Right atrium auricular region (tissue), 2 donors: ENCODE measurements at regions not wholly inside any gene's neighbourhood (a gene's known extent, or its start where the extent isn't known, plus 50 kb on each side); places are given as distances from the start of the nearest gene placed in this dataset.
A peak's percentile ranks its signal among the peaks of the same experiment; 100 is the strongest.

ENCODE experiments used
- DNase-seq: peaks from one replicate; pipeline ENCODE4 v3.0.0-alpha.2; 2019; ENCODE audit warnings: low spot score
- H3K27ac ChIP-seq, 2 donors: fragments of 200-600 bp; sonication (generic); 1 replicate in 1 of 2; 2 replicates in 1 of 2; pipeline ENCODE4 v1.5.1; 2016 to 2019
- H3K27me3 ChIP-seq, 2 donors: fragments of 200-600 bp; sonication (generic); one replicate each; pipeline versions ENCODE4 v1.5.1 to v1.6.0; 2017 to 2019
- H3K36me3 ChIP-seq: fragments of 200-600 bp; sonication (generic); one replicate; pipeline ENCODE4 v1.5.1; 2016
- H3K4me1 ChIP-seq, 2 donors: fragments of 200-600 bp; sonication (generic); one replicate each; pipeline versions ENCODE4 v1.5.1 to v1.6.0; 2017 to 2019
- H3K4me3 ChIP-seq, 2 donors: fragments of 200-600 bp; sonication (generic); 1 replicate in 1 of 2; 2 replicates in 1 of 2; pipeline ENCODE4 v1.5.1; 2017 to 2019; ENCODE audit warnings: mild to moderate bottlenecking in 1 of 2, moderate library complexity in 1 of 2
- H3K9me3 ChIP-seq, 2 donors: fragments of 200-600 bp; sonication (generic); one replicate each; pipeline ENCODE4 v1.5.1; 2019
- CTCF ChIP-seq, 2 donors: fragments of 200-600 bp; sonication (generic); IDR thresholded peaks; one replicate each; pipeline ENCODE4 v1.5.1; 2019; ENCODE audit warnings: antibody characterized with exemption in 2 of 2

- Histone ChIP-seq H3K27me3 (no peaks in the 10 kb centered on the region), H3K36me3 (no peaks in the 10 kb centered on the region), H3K9me3 (no peaks in the 10 kb centered on the region), H3K27ac (peak overlapping the region; percentile 46 to 58), H3K4me3 (no peak overlapping the region), H3K4me1 (peaks cover 0 to 18% of the 10 kb centered on the region in 2 donors)
- no peak for TF ChIP-seq CTCF (IDR thresholded peaks at IDR 0.05)
- no peak for DNase-seq
Observed at GRCh38 chr1:101162736-101163735, 73.8 kb upstream of the S1PR1 start.

GRCh38 chr1:101162300-101162699 is 74.5 kb upstream of the S1PR1 start:
- DNase-seq = no peak
- H3K27ac ChIP-seq = peak overlapping the region; percentile 46 to 58
- no peaks in the 10 kb centered on the region for H3K27me3 ChIP-seq
- TF ChIP-seq CTCF (IDR thresholded peaks at IDR 0.05) = no peak
- H3K4me1 ChIP-seq = peaks cover 0 to 18% of the 10 kb centered on the region in 2 donors
- no peak overlapping the region for H3K4me3 ChIP-seq
- no peaks in the 10 kb centered on the region for H3K36me3 ChIP-seq
- no peaks in the 10 kb centered on the region for H3K9me3 ChIP-seq

- H3K9me3 ChIP-seq = no peaks in the 10 kb centered on the region
- DNase-seq = no peak
- peak overlapping the region; percentile 56 to 61 for H3K27ac ChIP-seq
- no peaks in the 10 kb centered on the region for H3K36me3 ChIP-seq
- TF ChIP-seq CTCF (IDR thresholded peaks at IDR 0.05) = no peak
- no peaks in the 10 kb centered on the region for H3K27me3 ChIP-seq
- no peak overlapping the region for H3K4me3 ChIP-seq
- peaks cover 0 to 18% of the 10 kb centered on the region in 2 donors for H3K4me1 ChIP-seq
Observed at GRCh38 chr1:101161619-101162018, 75.2 kb upstream of the S1PR1 start.

GRCh38 chr1:101158424-101158823 is 78.4 kb upstream of the S1PR1 start:
- no peak for DNase-seq
- no peak for TF ChIP-seq CTCF (IDR thresholded peaks at IDR 0.05)
- no peaks in the 10 kb centered on the region for H3K27me3 ChIP-seq
- no peak overlapping the region for H3K27ac ChIP-seq
- no peaks in the 10 kb centered on the region for H3K4me1 ChIP-seq
- no peaks in the 10 kb centered on the region for H3K9me3 ChIP-seq
- H3K4me3 ChIP-seq = no peak overlapping the region
- H3K36me3 ChIP-seq = no peaks in the 10 kb centered on the region

GRCh38 chr1:101154547-101154946 is 82.3 kb upstream of the S1PR1 start:
- no peak for TF ChIP-seq CTCF (IDR thresholded peaks at IDR 0.05)
- DNase-seq = no peak
- no peaks in the 10 kb centered on the region for H3K9me3 ChIP-seq
- H3K4me1 ChIP-seq = peaks cover 0 to 6% of the 10 kb centered on the region in 2 donors
- no peak overlapping the region for H3K27ac ChIP-seq
- no peaks in the 10 kb centered on the region for H3K27me3 ChIP-seq
- H3K36me3 ChIP-seq = no peaks in the 10 kb centered on the region
- no peak overlapping the region for H3K4me3 ChIP-seq
